Epithelial cell of proximal tubule (primary cell): ENCODE measurements at regions not wholly inside any gene's neighbourhood (a gene's known extent, or its start where the extent isn't known, plus 50 kb on each side); places are given as distances from the start of the nearest gene placed in this dataset.

Source experiments
- DNase-seq: peaks from one replicate; pipeline ENCODE4 v3.0.0-alpha.2; 2011; ENCODE audit warnings: low read depth
- H3K4me3 ChIP-seq: 2 replicates; pipeline ENCODE4 v1.5.1; 2011; ENCODE audit warnings: low read depth, mild to moderate bottlenecking, low read length
- TF ChIP-seq, protein P1 (sequence below): conservative IDR thresholded peaks from 2 replicates; pipeline ENCODE4 v1.5.1; 2012; ENCODE audit warnings: low read depth, mild to moderate bottlenecking, low read length

DNA sequence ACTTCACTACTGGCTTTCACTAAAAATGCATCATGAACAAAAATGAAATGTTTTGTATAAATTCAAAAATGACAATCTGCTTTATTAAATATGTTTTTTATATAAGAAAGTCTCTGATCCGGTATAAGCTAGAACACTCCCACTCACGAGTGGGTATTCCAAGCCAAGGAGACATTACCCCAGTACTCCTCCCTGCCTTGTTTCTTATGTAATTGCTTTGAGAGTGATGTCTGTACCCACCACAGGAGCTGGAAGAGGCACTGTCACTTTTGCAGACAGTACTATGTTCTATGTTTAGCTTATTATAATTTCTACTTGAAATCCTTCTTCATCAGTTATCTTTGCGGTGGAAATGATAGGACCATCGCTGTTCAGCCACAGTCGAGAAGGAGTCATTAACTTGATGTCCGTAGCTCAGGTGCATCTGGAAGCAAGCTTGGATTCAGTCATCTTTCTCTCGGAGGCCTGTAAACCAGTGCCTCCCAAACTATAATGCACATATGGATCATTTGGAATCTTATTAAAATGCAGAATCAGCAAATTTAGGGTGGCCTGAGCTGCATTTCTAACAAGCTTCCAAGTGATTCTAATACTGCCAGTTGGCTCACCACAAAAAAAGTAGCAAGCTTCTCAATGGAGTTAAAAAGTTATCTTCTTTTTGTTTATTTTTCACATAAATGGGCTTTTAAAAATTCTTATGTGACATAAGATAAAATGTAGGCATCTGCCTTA is 396.4 kb downstream of the GRIA2 start:
- TF ChIP-seq, protein P1, sequence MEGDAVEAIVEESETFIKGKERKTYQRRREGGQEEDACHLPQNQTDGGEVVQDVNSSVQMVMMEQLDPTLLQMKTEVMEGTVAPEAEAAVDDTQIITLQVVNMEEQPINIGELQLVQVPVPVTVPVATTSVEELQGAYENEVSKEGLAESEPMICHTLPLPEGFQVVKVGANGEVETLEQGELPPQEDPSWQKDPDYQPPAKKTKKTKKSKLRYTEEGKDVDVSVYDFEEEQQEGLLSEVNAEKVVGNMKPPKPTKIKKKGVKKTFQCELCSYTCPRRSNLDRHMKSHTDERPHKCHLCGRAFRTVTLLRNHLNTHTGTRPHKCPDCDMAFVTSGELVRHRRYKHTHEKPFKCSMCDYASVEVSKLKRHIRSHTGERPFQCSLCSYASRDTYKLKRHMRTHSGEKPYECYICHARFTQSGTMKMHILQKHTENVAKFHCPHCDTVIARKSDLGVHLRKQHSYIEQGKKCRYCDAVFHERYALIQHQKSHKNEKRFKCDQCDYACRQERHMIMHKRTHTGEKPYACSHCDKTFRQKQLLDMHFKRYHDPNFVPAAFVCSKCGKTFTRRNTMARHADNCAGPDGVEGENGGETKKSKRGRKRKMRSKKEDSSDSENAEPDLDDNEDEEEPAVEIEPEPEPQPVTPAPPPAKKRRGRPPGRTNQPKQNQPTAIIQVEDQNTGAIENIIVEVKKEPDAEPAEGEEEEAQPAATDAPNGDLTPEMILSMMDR, result no peak
- H3K4me3 ChIP-seq, result no peak overlapping the region
- no peak for DNase-seq

DNA sequence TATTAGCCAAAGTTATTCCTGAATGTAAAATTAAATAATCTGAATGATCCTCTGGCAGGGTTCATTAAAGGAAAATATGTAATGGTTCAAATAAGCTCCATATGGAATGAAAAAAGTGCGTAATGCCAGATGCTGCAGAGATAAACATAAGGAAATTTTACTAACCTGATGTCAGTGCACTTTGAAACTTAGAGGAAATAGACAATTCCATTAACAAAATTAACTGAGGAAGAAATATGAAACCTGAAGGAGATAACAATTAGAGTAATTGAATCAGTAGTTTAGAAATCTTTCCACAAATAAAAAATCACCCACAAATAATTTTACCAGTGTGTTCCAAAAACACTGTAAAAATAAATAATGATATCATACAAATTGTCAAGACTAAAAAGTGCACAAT is 387.5 kb downstream of the GRIA2 start:
- no peak for DNase-seq
- TF ChIP-seq, protein P1, result no peak
- no peak overlapping the region for H3K4me3 ChIP-seq

DNA sequence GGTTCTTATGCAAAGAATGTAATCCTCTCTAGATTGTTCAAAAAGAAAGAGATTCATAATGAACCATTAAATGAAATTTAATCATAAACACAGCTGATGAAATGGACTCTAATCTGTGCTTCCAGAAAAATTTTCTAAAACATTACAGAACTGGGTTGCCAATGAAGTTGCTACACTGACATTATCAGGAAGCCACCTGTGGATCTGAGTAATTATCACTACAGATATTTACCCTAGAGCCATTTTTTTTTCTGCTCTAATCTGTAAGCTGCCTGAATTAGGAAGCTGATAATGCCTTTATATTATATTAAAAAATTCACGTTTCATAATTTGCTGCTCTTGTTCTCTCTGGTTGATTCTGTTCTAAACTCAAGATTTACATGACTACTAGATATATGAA is 380.1 kb downstream of the GRIA2 start:
- TF ChIP-seq, protein P1, result no peak
- no peak overlapping the region for H3K4me3 ChIP-seq
- DNase-seq, result no peak

DNA sequence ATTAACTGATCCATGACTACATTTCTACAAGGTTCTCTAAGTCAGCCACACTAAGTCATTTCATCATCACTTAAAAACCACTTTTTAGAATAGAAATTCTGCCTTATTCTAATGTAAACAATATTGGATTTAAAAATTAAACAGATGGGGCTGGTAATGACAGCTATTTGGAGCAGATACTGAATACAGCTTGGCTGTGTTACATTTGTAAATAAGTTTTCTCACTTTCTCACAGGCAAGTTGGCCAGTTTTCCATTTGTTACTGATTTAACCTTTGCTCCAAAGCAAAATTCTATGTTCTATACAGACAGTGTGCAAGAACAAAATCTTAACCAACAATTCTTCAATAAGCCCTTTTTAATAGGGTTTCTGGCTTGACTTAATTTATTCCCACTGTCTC is 370.7 kb downstream of the GRIA2 start:
- DNase-seq, result no peak
- TF ChIP-seq, protein P1, result no peak

DNA sequence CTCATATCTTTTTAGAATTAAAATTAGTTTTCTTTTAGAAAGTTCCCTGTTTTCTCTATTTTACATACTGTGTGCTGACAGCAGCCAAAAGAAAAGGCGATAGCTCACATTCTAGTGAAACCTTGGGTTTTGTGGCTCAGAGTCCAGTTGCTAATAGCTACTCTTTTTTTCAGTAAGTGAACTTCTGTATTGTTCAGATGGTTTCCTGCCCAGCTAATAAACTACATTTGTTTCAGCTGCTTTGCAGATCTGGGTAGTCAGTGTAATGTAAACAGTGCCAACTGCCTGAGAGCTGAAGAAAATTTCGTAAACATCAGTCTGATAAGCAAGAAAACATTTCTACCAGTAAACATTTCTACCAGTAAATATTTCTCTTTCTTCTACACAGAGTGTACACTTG is 370.2 kb downstream of the GRIA2 start:
- no peak for DNase-seq
- H3K4me3 ChIP-seq, result no peak overlapping the region
- TF ChIP-seq, protein P1, result no peak

More for the DNA sequence above, 370.7 kb downstream of the GRIA2 start:
- H3K4me3 ChIP-seq, result no peak overlapping the region

DNA sequence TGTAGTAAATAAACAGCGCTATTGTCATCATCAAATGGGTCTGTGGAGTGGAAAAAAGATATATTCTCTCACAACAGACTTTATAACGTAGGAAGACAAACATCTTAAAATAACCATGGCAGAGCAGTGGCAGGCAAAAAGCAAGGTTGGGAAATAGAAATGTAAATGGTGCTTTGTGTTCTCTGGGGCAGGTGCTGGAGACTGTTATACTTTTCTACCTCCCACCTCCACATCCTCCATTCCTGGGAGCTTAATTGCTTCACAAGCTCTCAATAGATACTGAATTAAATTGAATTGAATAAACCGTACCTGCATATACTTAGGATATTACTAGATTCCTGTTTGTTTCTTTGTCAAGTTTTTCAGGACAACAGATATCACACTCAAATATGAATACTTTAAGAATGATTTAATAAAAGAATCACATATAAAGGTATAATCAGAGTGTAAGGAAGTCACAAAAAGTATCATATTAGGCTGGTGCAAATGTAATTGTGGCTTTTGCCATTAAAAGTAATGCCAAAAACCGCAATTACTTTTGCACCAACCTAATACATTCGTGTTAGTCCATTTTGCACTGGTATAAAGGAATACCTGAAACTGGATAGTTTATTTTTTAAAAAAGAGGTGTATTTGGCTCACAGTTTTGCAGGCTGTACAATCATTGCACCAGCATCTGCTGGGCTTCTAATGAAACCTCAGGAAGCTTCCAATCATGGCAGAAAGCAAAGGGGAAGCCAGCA is 367.3 kb downstream of the GRIA2 start:
- H3K4me3 ChIP-seq, result no peak overlapping the region
- TF ChIP-seq, protein P1, result no peak

DNA sequence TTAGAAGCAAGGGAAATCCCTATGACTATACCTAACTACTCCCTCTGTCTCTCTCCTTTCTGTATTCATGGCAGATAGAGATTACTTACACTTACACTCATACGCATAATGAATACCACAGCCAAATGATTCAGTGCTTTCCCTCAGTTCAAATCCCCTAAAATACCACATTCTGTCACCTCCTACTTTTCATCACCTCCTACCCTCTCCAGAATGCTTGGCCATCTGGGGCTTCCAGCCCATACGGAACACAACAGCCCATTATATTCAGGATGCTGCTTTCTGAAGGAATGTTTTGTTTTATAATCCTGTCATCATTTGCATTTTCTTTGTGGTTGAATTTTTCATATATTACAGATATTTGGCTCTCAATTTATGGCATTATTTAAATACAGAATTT is 361.6 kb downstream of the GRIA2 start:
- TF ChIP-seq, protein P1, result no peak
- no peak for DNase-seq
- H3K4me3 ChIP-seq, result no peak overlapping the region

More for the DNA sequence above, 367.3 kb downstream of the GRIA2 start:
- no peak for DNase-seq
